Tibial nerve (tissue), 4 donors: ENCODE measurements at regions not wholly inside any gene's neighbourhood (a gene's known extent, or its start where the extent isn't known, plus 50 kb on each side); places are given as distances from the start of the nearest gene placed in this dataset.

Source experiments
- CTCF ChIP-seq, 5 experiments: fragments of 200-600 bp in 3 of 5; fragments of 450-650 bp in 2 of 5; sonication (generic) in 3 of 5; IDR thresholded peaks; one replicate each; pipeline ENCODE4 v1.5.1; 2016 to 2019; ENCODE audit warnings: antibody characterized with exemption in 5 of 5, mild to moderate bottlenecking in 3 of 5, moderate library complexity in 2 of 5
- EP300 ChIP-seq, 2 donors: sonication (generic); formaldehyde crosslinking; IDR thresholded peaks; one replicate each; pipeline ENCODE4 v1.6.1; 2017; ENCODE audit warnings: antibody characterized with exemption in 2 of 2, mild to moderate bottlenecking in 1 of 2
- POLR2A ChIP-seq, 2 donors: fragments of 450-650 bp; IDR thresholded peaks; one replicate each; pipeline ENCODE4 v1.6.1; 2017; ENCODE audit warnings: antibody characterized with exemption in 2 of 2, mild to moderate bottlenecking in 2 of 2, moderate library complexity in 2 of 2

GRCh38 chr20:60764771-60765170 lies 487.3 kb upstream of the CDH4 start:
- TF ChIP-seq CTCF (IDR thresholded peaks at IDR 0.05): no peak
- TF ChIP-seq POLR2A (IDR thresholded peaks at IDR 0.05): no peak
- TF ChIP-seq EP300 (IDR thresholded peaks at IDR 0.05): no peak
